ENCODE measurements at regions not wholly inside any gene's neighbourhood (a gene's known extent, or its start where the extent isn't known, plus 50 kb on each side); places are given as distances from the start of the nearest gene placed in this dataset.
"Not testable (repeated sequence)": the region's sequence is repeated elsewhere in the genome, so short reads cannot be mapped to it uniquely, and the experiment has no call there.

DNA sequence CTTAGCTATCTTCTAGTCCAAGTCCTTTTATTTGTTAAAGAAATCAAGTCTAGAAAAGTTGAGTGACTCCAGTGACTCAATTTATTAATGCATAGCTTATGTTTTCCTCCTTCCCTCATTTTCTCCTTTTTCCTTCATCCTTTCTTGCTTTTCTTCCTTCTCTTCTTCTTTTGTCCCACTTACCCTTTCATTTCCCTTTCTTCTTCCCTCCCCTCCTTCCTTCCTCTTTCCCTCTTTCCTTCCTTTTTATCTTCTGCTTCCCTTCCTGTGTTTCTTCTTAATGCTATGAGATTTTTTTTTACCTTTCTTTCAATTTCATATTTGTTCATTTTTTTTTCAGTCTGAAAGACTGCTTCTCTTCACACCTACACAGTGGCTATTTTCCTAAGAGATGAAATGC, 555.5 kb downstream of the PIK3C3 start:
- H3K9me3 Mint-ChIP-seq (ENCODE audit: low read depth, unreplicated experiment) = peaks cover 9% of the 10 kb centered on the region
- H3K36me3 Mint-ChIP-seq (ENCODE audit: insufficient read depth, unreplicated experiment) = no peaks in the 10 kb centered on the region
- CTCF ChIA-PET = interaction anchor here (0.7 kb wide), 1 partner anchor 591 kb away, joined by 3 read pairs; no protein-coding TSS in a partner anchor
- TF ChIP-seq, protein P1, sequence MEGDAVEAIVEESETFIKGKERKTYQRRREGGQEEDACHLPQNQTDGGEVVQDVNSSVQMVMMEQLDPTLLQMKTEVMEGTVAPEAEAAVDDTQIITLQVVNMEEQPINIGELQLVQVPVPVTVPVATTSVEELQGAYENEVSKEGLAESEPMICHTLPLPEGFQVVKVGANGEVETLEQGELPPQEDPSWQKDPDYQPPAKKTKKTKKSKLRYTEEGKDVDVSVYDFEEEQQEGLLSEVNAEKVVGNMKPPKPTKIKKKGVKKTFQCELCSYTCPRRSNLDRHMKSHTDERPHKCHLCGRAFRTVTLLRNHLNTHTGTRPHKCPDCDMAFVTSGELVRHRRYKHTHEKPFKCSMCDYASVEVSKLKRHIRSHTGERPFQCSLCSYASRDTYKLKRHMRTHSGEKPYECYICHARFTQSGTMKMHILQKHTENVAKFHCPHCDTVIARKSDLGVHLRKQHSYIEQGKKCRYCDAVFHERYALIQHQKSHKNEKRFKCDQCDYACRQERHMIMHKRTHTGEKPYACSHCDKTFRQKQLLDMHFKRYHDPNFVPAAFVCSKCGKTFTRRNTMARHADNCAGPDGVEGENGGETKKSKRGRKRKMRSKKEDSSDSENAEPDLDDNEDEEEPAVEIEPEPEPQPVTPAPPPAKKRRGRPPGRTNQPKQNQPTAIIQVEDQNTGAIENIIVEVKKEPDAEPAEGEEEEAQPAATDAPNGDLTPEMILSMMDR (IDR thresholded peaks at IDR 0.05; ENCODE audit: unreplicated experiment) = no peak
- no peak overlapping the region for H3K27ac Mint-ChIP-seq (ENCODE audit: unreplicated experiment)
- no peaks in the 10 kb centered on the region for H3K27me3 Mint-ChIP-seq (ENCODE audit: unreplicated experiment)
- no peaks in the 10 kb centered on the region for H3K4me1 Mint-ChIP-seq (ENCODE audit: low read depth, unreplicated experiment)
- H3K4me3 Mint-ChIP-seq (ENCODE audit: low read depth, unreplicated experiment) = no peak overlapping the region
- BruUV-seq (replicated peaks) = no TSS peak
- DNase-seq = no peak
- intact Hi-C loops (cut with micrococcal nuclease; ENCODE audit: unreplicated experiment) = no loop called here

GRCh38 chr18:42513441-42513840, 558.4 kb downstream of the PIK3C3 start:
- H3K27me3 Mint-ChIP-seq (ENCODE audit: unreplicated experiment) = no peaks in the 10 kb centered on the region
- H3K4me1 Mint-ChIP-seq (ENCODE audit: low read depth, unreplicated experiment) = no peaks in the 10 kb centered on the region
- CTCF ChIA-PET = no interaction called here
- no peak overlapping the region for H3K27ac Mint-ChIP-seq (ENCODE audit: unreplicated experiment)
- H3K9me3 Mint-ChIP-seq (ENCODE audit: low read depth, unreplicated experiment) = peaks cover 7% of the 10 kb centered on the region
- TF ChIP-seq, protein P1 (IDR thresholded peaks at IDR 0.05; ENCODE audit: unreplicated experiment) = no peak
- intact Hi-C loops (cut with micrococcal nuclease; ENCODE audit: unreplicated experiment) = no loop called here
- no TSS peak for BruUV-seq (replicated peaks)
- no peaks in the 10 kb centered on the region for H3K36me3 Mint-ChIP-seq (ENCODE audit: insufficient read depth, unreplicated experiment)
- DNase-seq = no peak
- H3K4me3 Mint-ChIP-seq (ENCODE audit: low read depth, unreplicated experiment) = no peak overlapping the region

- Mint-ChIP-seq H3K36me3 (ENCODE audit: insufficient read depth, unreplicated experiment) (no peaks in the 10 kb centered on the region), H3K27ac (ENCODE audit: unreplicated experiment) (no peak overlapping the region), H3K27me3 (ENCODE audit: unreplicated experiment) (no peaks in the 10 kb centered on the region), H3K4me3 (ENCODE audit: low read depth, unreplicated experiment) (no peak overlapping the region), H3K4me1 (ENCODE audit: low read depth, unreplicated experiment) (no peaks in the 10 kb centered on the region), H3K9me3 (ENCODE audit: low read depth, unreplicated experiment) (peaks cover 7% of the 10 kb centered on the region)
- no peak for DNase-seq
- intact Hi-C loops (cut with micrococcal nuclease; ENCODE audit: unreplicated experiment) = no loop called here
- BruUV-seq (replicated peaks) = no TSS peak
- TF ChIP-seq, protein P1 (IDR thresholded peaks at IDR 0.05; ENCODE audit: unreplicated experiment) = no peak
- CTCF ChIA-PET = no interaction called here
Measured at GRCh38 chr18:42514512-42514911, 559.5 kb downstream of the PIK3C3 start.

DNA sequence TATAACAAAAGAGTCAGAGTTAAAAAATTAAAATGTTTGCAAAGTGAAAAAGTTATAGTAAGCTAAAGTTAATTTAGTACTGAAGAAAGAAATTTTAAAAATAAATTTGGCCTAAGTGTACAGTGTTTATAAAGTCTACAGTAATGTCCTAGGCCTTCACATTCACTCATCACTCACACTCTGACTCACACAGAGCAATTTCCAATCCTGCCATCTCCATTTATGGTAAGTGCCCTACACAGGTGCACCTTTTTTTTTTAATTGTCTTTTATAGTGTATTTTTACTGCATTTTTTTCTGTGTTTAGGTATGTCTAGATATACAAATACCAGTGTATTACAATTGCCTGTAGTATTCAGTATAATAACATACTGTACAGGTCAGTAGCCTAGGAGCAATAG, 562.9 kb downstream of the PIK3C3 start:
- no TSS peak for BruUV-seq (replicated peaks)

DNA sequence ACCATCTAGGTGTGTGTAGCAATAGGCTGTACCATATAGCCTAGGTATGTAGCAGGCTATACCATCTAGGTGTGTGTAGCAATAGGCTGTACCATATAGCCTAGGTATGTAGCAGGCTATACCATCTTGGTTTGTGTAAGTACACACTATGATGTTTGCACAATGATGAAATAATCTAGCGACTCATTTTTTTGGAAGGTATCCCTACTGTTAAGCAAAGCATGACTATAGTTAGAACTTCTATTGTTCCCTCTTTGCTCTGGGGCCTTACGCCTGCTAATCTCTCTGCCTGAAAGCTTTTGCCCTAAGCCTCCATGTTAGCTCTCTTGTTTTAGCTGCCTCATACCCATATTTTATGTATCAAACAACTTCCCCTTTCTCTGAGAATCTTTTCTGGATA, 563.3 kb downstream of the PIK3C3 start:
- H3K9me3 Mint-ChIP-seq (ENCODE audit: low read depth, unreplicated experiment); H3K27me3 Mint-ChIP-seq (ENCODE audit: unreplicated experiment); CTCF ChIA-PET; DNase-seq; H3K27ac Mint-ChIP-seq (ENCODE audit: unreplicated experiment); H3K4me3 Mint-ChIP-seq (ENCODE audit: low read depth, unreplicated experiment); intact Hi-C loops (cut with micrococcal nuclease; ENCODE audit: unreplicated experiment); H3K4me1 Mint-ChIP-seq (ENCODE audit: low read depth, unreplicated experiment); BruUV-seq (replicated peaks); H3K36me3 Mint-ChIP-seq (ENCODE audit: insufficient read depth, unreplicated experiment): not testable (repeated sequence)

More for the DNA sequence above, 562.9 kb downstream of the PIK3C3 start:
- intact Hi-C loops (cut with micrococcal nuclease; ENCODE audit: unreplicated experiment) = no loop called here
- H3K36me3 Mint-ChIP-seq (ENCODE audit: insufficient read depth, unreplicated experiment) = no peaks in the 10 kb centered on the region
- TF ChIP-seq, protein P1 (IDR thresholded peaks at IDR 0.05; ENCODE audit: unreplicated experiment) = no peak
- no peak overlapping the region for H3K27ac Mint-ChIP-seq (ENCODE audit: unreplicated experiment)
- no peak for DNase-seq
- no peaks in the 10 kb centered on the region for H3K9me3 Mint-ChIP-seq (ENCODE audit: low read depth, unreplicated experiment)
- H3K27me3 Mint-ChIP-seq (ENCODE audit: unreplicated experiment) = no peaks in the 10 kb centered on the region
- CTCF ChIA-PET = no interaction called here
- H3K4me1 Mint-ChIP-seq (ENCODE audit: low read depth, unreplicated experiment) = no peaks in the 10 kb centered on the region
- no peak overlapping the region for H3K4me3 Mint-ChIP-seq (ENCODE audit: low read depth, unreplicated experiment)
